B cell (primary cell): ENCODE measurements at regions not wholly inside any gene's neighbourhood (a gene's known extent, or its start where the extent isn't known, plus 50 kb on each side); places are given as distances from the start of the nearest gene placed in this dataset.

Experiments used
- ATAC-seq: fragments of 200-7000 bp; cut with Tn5 transposase; one replicate; pipeline ENCODE4 v1.10.0; 2021; ENCODE audit warnings: low read depth, mild to moderate bottlenecking, moderate number of reproducible peaks, moderate library complexity
- CTCF ChIA-PET: fragments of 350-600 bp; sonication (Branson Sonifier 250); formaldehyde crosslinking; loops from one replicate; lab custom pipeline; 2021; ENCODE audit warnings: antibody characterized with exemption, inconsistent platforms; lab: Charles Lee
- POLR2A ChIA-PET: fragments of 350-600 bp; sonication (Branson Sonifier 250); formaldehyde crosslinking; loops from one replicate; lab custom pipeline; 2021; ENCODE audit warnings: antibody characterized with exemption; lab: Charles Lee
- DNase-seq: peaks from one replicate; pipeline ENCODE4 v3.0.0; 2013
- H2AFZ ChIP-seq: 2 replicates; pipeline ENCODE4 v1.6.1; 2012; ENCODE audit warnings: mild to moderate bottlenecking, low read depth, low read length; ENCODE audit not compliant: insufficient read depth, poor library complexity, severe bottlenecking
- H3K27ac ChIP-seq, 2 donors: 1 replicate in 1 of 2; 2 replicates in 1 of 2; pipeline ENCODE4 v1.5.1; 2012 to 2013; ENCODE audit warnings: low read length in 2 of 2, mild to moderate bottlenecking in 2 of 2, moderate library complexity in 1 of 2
- H3K27me3 ChIP-seq, 4 experiments: fragments of 200-600 bp in 1 of 4; sonication (generic) in 1 of 4; replicated peaks in 1 of 4; 1 replicate in 2 of 4; 2 replicates in 2 of 4; pipeline versions ENCODE4 v1.6.1 to v1.7.0; 2013 to 2016; ENCODE audit warnings: low read length in 3 of 4, mild to moderate bottlenecking in 2 of 4, mixed read lengths in 1 of 4, moderate library complexity in 1 of 4; ENCODE audit not compliant: insufficient read depth in 4 of 4, control insufficient read depth in 3 of 4; ENCODE audit errors: control extremely low read depth in 1 of 4
- H3K36me3 ChIP-seq, 2 experiments: replicated peaks in 1 of 2; 1 replicate in 1 of 2; 2 replicates in 1 of 2; pipeline versions ENCODE4 v1.6.1 to v1.7.1; 2013; ENCODE audit warnings: low read length in 1 of 2; ENCODE audit not compliant: insufficient read depth in 2 of 2, control insufficient read depth in 1 of 2; ENCODE audit errors: control extremely low read depth in 1 of 2, extremely low read depth in 1 of 2
- H3K4me1 ChIP-seq, 2 donors: fragments of 200-600 bp in 1 of 2; sonication (generic) in 1 of 2; 1 replicate in 1 of 2; 2 replicates in 1 of 2; pipeline versions ENCODE4 v1.5.1 to v1.6.1; 2013 to 2017; ENCODE audit warnings: low read length in 2 of 2; ENCODE audit not compliant: control insufficient read depth in 2 of 2, insufficient read depth in 2 of 2
- H3K4me2 ChIP-seq: replicated peaks from 2 replicates; pipeline ENCODE3; 2012; ENCODE audit warnings: mild to moderate bottlenecking, low read depth, low read length; ENCODE audit not compliant: poor library complexity, severe bottlenecking
- H3K4me3 ChIP-seq, 5 experiments: fragments of 200-600 bp in 1 of 5; sonication (generic) in 1 of 5; 1 replicate in 3 of 5; 2 replicates in 2 of 5; pipeline versions ENCODE4 v1.5.1 to v1.7.0; 2011 to 2016; ENCODE audit warnings: low read length in 4 of 5, mild to moderate bottlenecking in 4 of 5, low read depth in 2 of 5, control low read depth in 1 of 5, moderate library complexity in 1 of 5; ENCODE audit not compliant: insufficient read depth in 1 of 5; ENCODE audit errors: control extremely low read depth in 1 of 5, extremely low read depth in 1 of 5
- H3K79me2 ChIP-seq: fragments of 200-600 bp; sonication (generic); one replicate; pipeline ENCODE4 v1.6.0; 2016; ENCODE audit warnings: low read length; ENCODE audit not compliant: control insufficient read depth, insufficient read depth
- H3K9ac ChIP-seq: fragments of 200-600 bp; sonication (generic); 2 replicates; pipeline ENCODE4 v1.6.1; 2017; ENCODE audit warnings: mild to moderate bottlenecking, low read length, moderate library complexity
- H3K9me3 ChIP-seq, 3 donors: one replicate each; pipeline versions ENCODE4 v1.6.1 to v1.7.1; 2013; ENCODE audit warnings: low read length in 2 of 3; ENCODE audit not compliant: control insufficient read depth in 2 of 3, insufficient read depth in 1 of 3; ENCODE audit errors: control extremely low read depth in 1 of 3
- H4K20me1 ChIP-seq: 2 replicates; pipeline ENCODE4 v1.6.0; 2012; ENCODE audit warnings: mild to moderate bottlenecking, low read length; ENCODE audit not compliant: insufficient read depth, control insufficient read depth, poor library complexity, severe bottlenecking
- H3K27ac Mint-ChIP-seq: one replicate; pipeline ENCODE4 v1.8.0; 2021; ENCODE audit warnings: mixed read lengths
- H3K27me3 Mint-ChIP-seq: one replicate; pipeline ENCODE4 v1.8.0; 2021; ENCODE audit warnings: mixed read lengths
- H3K4me1 Mint-ChIP-seq: one replicate; pipeline ENCODE4 v1.8.0; 2021; ENCODE audit warnings: mixed read lengths
- H3K4me3 Mint-ChIP-seq: one replicate; pipeline ENCODE4 v1.8.0; 2021; ENCODE audit warnings: mixed read lengths
- H3K9me3 Mint-ChIP-seq: one replicate; pipeline ENCODE4 v1.8.0; 2022; ENCODE audit warnings: mixed read lengths; ENCODE audit not compliant: insufficient read depth
- CTCF ChIP-seq: fragments of 200-600 bp; IDR thresholded peaks from one replicate; pipeline ENCODE4 v1.8.0; 2022; ENCODE audit warnings: antibody characterized with exemption, mild to moderate bottlenecking
- EZH2 ChIP-seq: IDR thresholded peaks from 2 replicates; pipeline ENCODE4 v1.6.1; 2012; ENCODE audit warnings: borderline replicate concordance, low read depth, mild to moderate bottlenecking, moderate library complexity, low read length; ENCODE audit not compliant: insufficient read depth, poor library complexity, severe bottlenecking
- WGBS: methylation state at CpG from one replicate; pipeline ENCODE4 v1.1.5; 2013; ENCODE audit warnings: missing lambda C conversion rate; ENCODE audit not compliant: insufficient coverage; 5-methylcytosine and 5-hydroxymethylcytosine counted together
- intact Hi-C: fragments of 100-400 bp; cut with micrococcal nuclease; formaldehyde crosslinking; loops from one replicate; pipeline ENCODE4 v1.10.0; 2022

GRCh38 chr1:195970209-195970608 is 638.0 kb downstream of the KCNT2 start:
- H3K4me1 ChIP-seq: no peaks in the 10 kb centered on the region
- Mint-ChIP-seq H3K4me1 (no peaks in the 10 kb centered on the region), H3K9me3 (no peaks in the 10 kb centered on the region), H3K27ac (no peak overlapping the region), H3K27me3 (no peaks in the 10 kb centered on the region), H3K4me3 (no peak overlapping the region)
- TF ChIP-seq CTCF: no peak
- no peak for TF ChIP-seq EZH2
- H2AFZ ChIP-seq: no peak overlapping the region
- ChIA-PET POLR2A (no interaction called here), CTCF (no interaction called here)
- H3K9ac ChIP-seq: no peak overlapping the region
- ATAC-seq: no peak
- DNase-seq: no peak
- no peaks in the 10 kb centered on the region for H4K20me1 ChIP-seq
- H3K79me2 ChIP-seq: no peaks in the 10 kb centered on the region
- no peaks in the 10 kb centered on the region for H3K36me3 ChIP-seq
- no peaks in the 10 kb centered on the region for H3K27me3 ChIP-seq
- no peak overlapping the region for H3K27ac ChIP-seq
- WGBS: 78% methylated on average over 1 of the region's 1 CpG
- no peak overlapping the region for H3K4me3 ChIP-seq
- no peaks in the 10 kb centered on the region for H3K9me3 ChIP-seq
- no peak overlapping the region for H3K4me2 ChIP-seq
- intact Hi-C loops: no loop called here

DNA sequence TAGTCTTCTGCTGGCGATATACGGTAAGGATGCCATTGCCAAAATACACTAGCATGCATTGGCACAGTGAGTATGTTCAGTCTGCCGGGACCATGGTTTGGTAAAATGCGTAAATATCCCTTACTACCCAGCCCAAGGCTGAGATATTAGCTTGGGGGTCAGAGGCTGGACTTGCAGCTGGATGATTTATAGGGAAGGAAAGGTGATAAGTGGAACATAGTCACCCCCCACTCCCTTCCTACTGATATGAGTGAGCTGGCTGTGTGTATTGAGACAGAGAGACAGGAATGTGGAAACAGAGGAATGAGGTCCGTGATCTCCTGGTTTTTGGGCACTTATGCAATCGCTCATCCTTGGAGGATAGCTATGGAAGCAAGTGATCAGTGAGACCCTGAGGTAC is 642.8 kb downstream of the KCNT2 start:
- Histone ChIP-seq H3K9me3 (no peaks in the 10 kb centered on the region), H3K27me3 (no peaks in the 10 kb centered on the region), H3K4me1 (no peaks in the 10 kb centered on the region), H3K4me3 (no peak overlapping the region), H3K27ac (no peak overlapping the region), H3K36me3 (no peaks in the 10 kb centered on the region), H2AFZ (no peak overlapping the region), H3K79me2 (no peaks in the 10 kb centered on the region), H3K4me2 (no peak overlapping the region), H3K9ac (no peak overlapping the region), H4K20me1 (no peaks in the 10 kb centered on the region)
- no peak overlapping the region for H3K4me3 Mint-ChIP-seq
- intact Hi-C loops: no loop called here
- ATAC-seq (no peak), DNase-seq (no peak)
- H3K27ac Mint-ChIP-seq: no peak overlapping the region
- no peaks in the 10 kb centered on the region for H3K27me3 Mint-ChIP-seq
- H3K4me1 Mint-ChIP-seq: no peaks in the 10 kb centered on the region
- ChIA-PET CTCF (no interaction called here), POLR2A (no interaction called here)
- no peaks in the 10 kb centered on the region for H3K9me3 Mint-ChIP-seq
- TF ChIP-seq EZH2: no peak
- no peak for TF ChIP-seq CTCF
- WGBS: 91% methylated on average over 2 of the region's 6 CpGs
